ENCODE measurements at regions not wholly inside any gene's neighbourhood (a gene's known extent, or its start where the extent isn't known, plus 50 kb on each side); places are given as distances from the start of the nearest gene placed in this dataset.
A peak's percentile ranks its signal among the peaks of the same experiment; 100 is the strongest.

- H3K36me3 ChIP-seq: no peaks in the 10 kb centered on the region
- no peak overlapping the region for H3K27ac ChIP-seq
- no peaks in the 10 kb centered on the region for H3K9me3 ChIP-seq (replicated peaks)
- H3K4me3 ChIP-seq: no peak overlapping the region
- no peaks in the 10 kb centered on the region for H3K27me3 ChIP-seq
- peaks cover 24% of the 10 kb centered on the region for H3K4me1 ChIP-seq
- no peak for DNase-seq
These were observed 186.7 kb upstream of the SLC38A2 start for GRCh38 chr12:46559311-46559710.

GRCh38 chr12:46558677-46559076 is 186.1 kb upstream of the SLC38A2 start:
- Histone ChIP-seq H3K27me3 (no peaks in the 10 kb centered on the region), H3K4me3 (no peak overlapping the region), H3K4me1 (peaks cover 29% of the 10 kb centered on the region), H3K27ac (no peak overlapping the region), H3K36me3 (no peaks in the 10 kb centered on the region), H3K9me3 (replicated peaks) (no peaks in the 10 kb centered on the region)
- no peak for DNase-seq

- H3K27me3 ChIP-seq: no peaks in the 10 kb centered on the region
- no peak for DNase-seq
- peaks cover 33% of the 10 kb centered on the region for H3K4me1 ChIP-seq
- no peaks in the 10 kb centered on the region for H3K36me3 ChIP-seq
- H3K9me3 ChIP-seq (replicated peaks): no peaks in the 10 kb centered on the region
- no peak overlapping the region for H3K27ac ChIP-seq
- no peak overlapping the region for H3K4me3 ChIP-seq
These were observed 185.2 kb upstream of the SLC38A2 start for GRCh38 chr12:46557539-46558373.

- Histone ChIP-seq H3K4me3 (no peak overlapping the region), H3K4me1 (peaks cover 33% of the 10 kb centered on the region), H3K27me3 (no peaks in the 10 kb centered on the region), H3K27ac (peak overlapping the region; percentile 66), H3K9me3 (replicated peaks) (no peaks in the 10 kb centered on the region), H3K36me3 (no peaks in the 10 kb centered on the region)
- DNase-seq: no peak
These were observed 184.4 kb upstream of the SLC38A2 start for GRCh38 chr12:46556819-46557524.

- Histone ChIP-seq H3K36me3 (no peaks in the 10 kb centered on the region), H3K9me3 (replicated peaks) (no peaks in the 10 kb centered on the region), H3K4me1 (peaks cover 33% of the 10 kb centered on the region), H3K27ac (peak overlapping the region; percentile 66), H3K27me3 (no peaks in the 10 kb centered on the region), H3K4me3 (no peak overlapping the region)
- peak in 1 of 2 experiments; percentile 69 for DNase-seq
These were observed 183.6 kb upstream of the SLC38A2 start for GRCh38 chr12:46556105-46556559.

GRCh38 chr12:46555406-46555852 is 182.9 kb upstream of the SLC38A2 start:
- Histone ChIP-seq H3K9me3 (replicated peaks) (no peaks in the 10 kb centered on the region), H3K4me3 (no peak overlapping the region), H3K27ac (peak overlapping the region; percentile 66), H3K4me1 (peaks cover 33% of the 10 kb centered on the region), H3K36me3 (no peaks in the 10 kb centered on the region), H3K27me3 (no peaks in the 10 kb centered on the region)
- peak in 1 of 2 experiments; percentile 37 for DNase-seq

- peaks cover 33% of the 10 kb centered on the region for H3K4me1 ChIP-seq
These were observed 181.9 kb upstream of the SLC38A2 start for GRCh38 chr12:46554460-46554859.

GRCh38 chr12:46553911-46554310 is 181.3 kb upstream of the SLC38A2 start:
- no peak for DNase-seq
- peaks cover 34% of the 10 kb centered on the region for H3K4me1 ChIP-seq
- no peak overlapping the region for H3K27ac ChIP-seq

More at GRCh38 chr12:46554460-46554859, 181.9 kb upstream of the SLC38A2 start:
- Histone ChIP-seq H3K27me3 (no peaks in the 10 kb centered on the region), H3K27ac (no peak overlapping the region), H3K36me3 (no peaks in the 10 kb centered on the region), H3K4me3 (no peak overlapping the region), H3K9me3 (replicated peaks) (no peaks in the 10 kb centered on the region)
- no peak for DNase-seq

GRCh38 chr12:46553266-46553665 is 180.7 kb upstream of the SLC38A2 start:
- Histone ChIP-seq H3K9me3 (replicated peaks) (no peaks in the 10 kb centered on the region), H3K27ac (no peak overlapping the region), H3K36me3 (no peaks in the 10 kb centered on the region), H3K4me3 (no peak overlapping the region), H3K4me1 (peaks cover 41% of the 10 kb centered on the region), H3K27me3 (no peaks in the 10 kb centered on the region)
- no peak for DNase-seq

More at GRCh38 chr12:46553911-46554310, 181.3 kb upstream of the SLC38A2 start:
- H3K4me3 ChIP-seq: no peak overlapping the region
- H3K27me3 ChIP-seq: no peaks in the 10 kb centered on the region
- H3K9me3 ChIP-seq (replicated peaks): no peaks in the 10 kb centered on the region
- no peaks in the 10 kb centered on the region for H3K36me3 ChIP-seq

GRCh38 chr12:46550266-46550879 is 177.8 kb upstream of the SLC38A2 start:
- Histone ChIP-seq H3K27me3 (no peaks in the 10 kb centered on the region), H3K27ac (0 out of 2 replicates have a peak overlapping the region, but pooled peaks have one; percentile 0), H3K9me3 (replicated peaks) (no peaks in the 10 kb centered on the region), H3K4me1 (peaks cover 33% of the 10 kb centered on the region), H3K36me3 (no peaks in the 10 kb centered on the region), H3K4me3 (no peak overlapping the region)
- no peak for DNase-seq

- Histone ChIP-seq H3K36me3 (no peaks in the 10 kb centered on the region), H3K27me3 (no peaks in the 10 kb centered on the region), H3K27ac (0 out of 2 replicates have a peak overlapping the region, but pooled peaks have one; percentile 0), H3K4me1 (peaks cover 27% of the 10 kb centered on the region), H3K9me3 (replicated peaks) (no peaks in the 10 kb centered on the region), H3K4me3 (no peak overlapping the region)
- DNase-seq: no peak
These were observed 177.1 kb upstream of the SLC38A2 start for GRCh38 chr12:46549527-46550265.

GRCh38 chr12:46548605-46549071 is 176.1 kb upstream of the SLC38A2 start:
- Histone ChIP-seq H3K9me3 (replicated peaks) (no peaks in the 10 kb centered on the region), H3K4me1 (peaks cover 19% of the 10 kb centered on the region), H3K4me3 (no peak overlapping the region), H3K27ac (peak overlapping the region; percentile 13; the same call in 1 of the 2 replicates), H3K36me3 (no peaks in the 10 kb centered on the region), H3K27me3 (no peaks in the 10 kb centered on the region)
- peak in 1 of 2 experiments; percentile 32 for DNase-seq

GRCh38 chr12:46547421-46548354 is 175.1 kb upstream of the SLC38A2 start:
- H3K4me3 ChIP-seq: no peak overlapping the region
- DNase-seq: peak in 1 of 2 experiments; percentile 30
- H3K27ac ChIP-seq: peak overlapping the region; percentile 13; the same call in 1 of the 2 replicates
- H3K4me1 ChIP-seq: peaks cover 14% of the 10 kb centered on the region
- no peaks in the 10 kb centered on the region for H3K27me3 ChIP-seq
- H3K9me3 ChIP-seq (replicated peaks): no peaks in the 10 kb centered on the region
- no peaks in the 10 kb centered on the region for H3K36me3 ChIP-seq

Measured in SJCRH30 (cell line).